ENCODE measurements at regions not wholly inside any gene's neighbourhood (a gene's known extent, or its start where the extent isn't known, plus 50 kb on each side); places are given as distances from the start of the nearest gene placed in this dataset.

DNA sequence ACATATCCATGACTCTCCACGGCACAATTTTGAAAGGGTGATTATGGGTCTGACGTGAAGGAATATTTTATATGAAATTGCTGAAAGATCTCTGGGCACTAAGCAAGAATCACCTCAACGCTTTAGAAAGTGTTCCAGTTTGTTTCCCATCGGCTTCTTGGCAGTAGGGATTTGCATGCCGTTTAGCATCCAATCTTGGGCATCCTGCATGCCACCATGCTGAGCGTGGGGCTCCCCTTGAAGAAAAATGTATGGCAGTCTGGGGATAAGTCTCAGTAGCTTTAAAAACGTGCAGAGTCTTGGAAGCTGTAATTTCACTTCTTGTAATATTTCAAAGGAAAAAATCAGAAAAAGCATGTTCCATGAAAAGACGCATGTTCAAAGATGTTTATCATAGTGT lies 151.7 kb downstream of the DMRT2 start:
- DNase-seq (ENCODE audit: low read depth in 2 of 2): no peak

DNA sequence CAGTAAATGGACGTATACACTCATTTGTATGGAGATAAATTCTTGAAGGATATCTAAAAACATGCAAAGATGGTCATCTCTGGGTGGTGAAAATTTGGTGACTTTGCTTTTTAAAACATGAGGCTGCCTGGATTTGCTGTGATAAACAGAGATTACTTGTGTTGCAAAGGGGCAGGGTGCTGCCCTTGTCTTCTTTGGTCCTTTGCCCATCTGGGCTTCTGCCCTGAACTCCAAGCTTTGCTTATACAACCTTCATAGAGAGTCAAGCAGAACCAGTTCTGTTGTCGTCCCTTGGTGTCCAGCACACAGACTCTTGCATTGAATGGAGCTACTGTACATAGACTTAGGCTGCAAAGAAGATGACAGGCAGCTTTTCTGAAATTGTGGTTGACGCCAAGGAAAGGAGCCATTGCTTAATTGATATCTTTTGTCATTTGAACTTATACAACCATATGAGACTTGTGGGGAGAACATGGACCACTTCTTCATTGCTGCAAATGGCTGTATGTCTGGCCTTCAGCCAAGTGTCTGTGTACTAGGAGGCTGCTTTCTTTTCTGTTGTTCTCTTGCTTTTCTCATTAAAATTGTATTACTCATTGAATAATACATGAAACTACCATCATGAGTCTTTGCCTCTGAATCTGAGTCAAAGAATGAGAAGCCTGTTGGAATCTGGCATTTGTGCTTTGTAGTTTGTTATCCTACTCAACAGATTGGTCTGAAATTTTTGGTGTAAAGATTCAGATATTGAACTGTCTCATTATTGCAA lies 152.5 kb downstream of the DMRT2 start:
- no peak for DNase-seq (ENCODE audit: low read depth in 2 of 2)

DNA sequence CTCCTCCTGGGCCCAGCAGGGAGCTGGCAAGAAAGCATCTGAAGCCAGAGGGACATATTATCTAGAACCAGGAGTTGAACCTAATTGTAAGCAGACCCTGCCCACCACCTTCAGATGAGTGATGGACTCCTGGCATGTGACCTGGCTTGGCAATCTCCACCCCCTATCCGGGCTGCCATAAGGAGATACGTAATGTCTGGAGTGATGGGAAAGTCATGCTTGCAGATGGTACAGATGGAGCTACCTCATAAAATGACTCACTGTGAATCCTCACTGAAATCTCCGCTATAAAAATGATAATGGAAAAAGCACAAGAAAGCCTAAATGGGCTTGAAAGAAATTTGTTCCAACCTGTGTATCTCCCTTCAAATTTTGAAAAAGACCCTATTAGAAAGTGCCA lies 157.5 kb downstream of the DMRT2 start:
- DNase-seq (ENCODE audit: low read depth in 2 of 2): no peak

DNA sequence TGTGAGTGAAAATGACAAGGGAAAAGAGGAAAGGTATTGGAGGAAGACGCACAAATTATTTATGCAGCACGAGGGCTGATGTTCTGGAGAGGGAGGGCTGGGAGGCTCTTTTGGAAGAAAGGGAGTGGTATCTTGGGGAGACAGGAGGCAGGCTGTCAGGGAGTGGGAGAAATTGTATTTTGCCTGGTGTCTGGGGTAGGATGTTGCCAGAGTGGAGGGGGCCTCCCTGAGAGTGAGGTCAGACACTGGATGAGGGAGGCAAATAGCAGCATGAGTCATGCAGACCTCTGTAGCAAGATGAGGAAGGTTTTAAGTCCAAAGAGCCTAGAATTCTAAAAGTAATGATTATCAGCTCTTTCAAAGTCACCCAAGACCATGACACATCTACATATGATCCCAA lies 158.0 kb downstream of the DMRT2 start:
- DNase-seq (ENCODE audit: low read depth in 2 of 2): no peak

DNA sequence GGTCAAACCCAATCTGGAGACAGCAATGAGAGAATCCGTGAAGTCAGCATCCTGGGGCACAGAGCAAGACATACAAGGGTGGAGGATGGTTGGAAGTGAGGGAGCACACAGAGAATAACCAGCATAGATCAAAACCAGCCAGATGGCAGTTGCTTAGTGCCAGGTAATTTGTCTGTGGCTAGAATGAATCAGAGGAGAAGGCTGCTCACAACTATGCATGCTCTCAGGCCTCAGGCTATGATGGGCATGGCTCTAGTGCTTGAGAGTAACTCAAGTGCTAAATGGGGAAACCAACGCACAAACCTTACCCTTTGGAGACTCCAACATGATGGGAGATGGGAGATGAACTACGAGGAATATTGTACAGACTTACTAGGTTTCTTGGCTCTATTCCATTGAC lies 160.8 kb downstream of the DMRT2 start:
- DNase-seq (ENCODE audit: low read depth in 2 of 2): no peak

DNA sequence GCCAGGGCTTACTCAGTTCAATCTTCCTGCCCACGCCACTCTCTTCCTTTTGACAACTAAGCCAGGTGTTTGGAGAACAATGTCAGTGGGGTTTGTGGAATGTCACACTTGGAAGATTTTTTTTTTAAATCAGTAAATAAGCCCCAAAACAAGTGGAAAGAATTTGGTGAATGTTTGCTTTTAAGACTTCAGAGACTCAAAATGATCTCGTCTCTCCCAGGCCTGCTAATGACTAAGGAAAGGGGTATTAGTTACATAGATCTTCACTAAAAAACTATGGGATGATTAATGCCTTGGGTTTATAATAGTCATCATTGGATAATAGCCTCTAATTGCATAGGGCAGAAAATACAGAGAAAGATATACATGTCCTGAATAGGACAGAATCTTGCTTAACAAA lies 166.4 kb downstream of the DMRT2 start:
- no peak for DNase-seq (ENCODE audit: low read depth in 2 of 2)

DNA sequence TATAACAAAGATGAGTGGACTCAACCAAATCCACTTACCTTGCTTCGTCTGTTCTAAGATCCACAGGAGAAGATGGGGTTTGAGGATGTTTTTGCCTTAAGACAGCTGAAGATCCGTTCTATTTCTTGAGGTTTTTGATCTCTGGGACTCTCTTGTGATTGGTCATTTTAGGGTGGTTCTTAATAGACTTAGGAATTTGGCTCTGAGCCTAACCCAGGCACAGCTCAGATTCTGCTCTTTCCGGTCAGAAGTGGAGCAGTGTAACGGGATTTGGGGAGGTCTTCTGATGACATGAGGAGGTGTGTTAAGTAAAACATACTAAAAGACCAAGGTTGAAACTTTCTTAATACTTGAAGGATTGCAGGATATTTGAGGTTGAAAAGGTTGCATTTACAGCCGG lies 166.9 kb downstream of the DMRT2 start:
- no peak for DNase-seq (ENCODE audit: low read depth in 2 of 2)

DNA sequence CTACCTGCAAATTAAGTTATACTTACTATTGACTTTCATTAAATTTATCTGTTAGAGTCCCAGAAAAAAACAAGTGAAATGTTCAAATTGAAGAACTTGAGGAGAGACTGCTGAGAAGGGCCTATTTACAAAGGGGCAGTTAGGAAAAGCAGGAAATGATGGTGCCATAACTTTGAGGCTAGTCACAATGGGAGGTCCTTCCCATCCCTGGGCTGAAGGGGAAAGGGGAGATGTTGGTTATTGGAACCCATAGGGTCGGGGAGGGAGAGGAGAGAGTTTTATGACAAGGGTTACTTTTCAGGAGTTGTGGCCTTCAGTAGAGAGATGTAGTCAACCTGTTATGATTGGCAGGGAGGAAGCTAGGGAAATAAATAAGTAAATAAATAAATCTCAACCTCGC lies 169.1 kb downstream of the DMRT2 start:
- no peak for DNase-seq (ENCODE audit: low read depth in 2 of 2)

DNA sequence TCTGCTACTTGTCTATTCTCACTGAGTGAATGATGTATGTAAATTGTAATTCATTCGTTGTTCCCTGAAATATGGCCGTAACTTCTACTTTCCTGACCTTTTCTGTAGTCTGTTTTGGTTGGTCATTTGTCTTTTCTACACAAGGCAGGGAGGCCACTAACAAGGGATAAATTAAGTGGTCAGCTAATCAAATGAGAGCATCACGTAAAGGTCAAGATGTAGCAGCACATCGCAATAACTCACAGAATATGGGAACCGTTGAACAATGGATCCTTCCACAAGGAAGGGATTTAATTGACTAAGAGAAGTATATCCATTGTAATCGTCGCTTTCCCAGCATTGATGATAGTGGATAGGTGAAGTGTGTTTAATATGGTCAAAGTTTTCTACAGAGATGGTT lies 171.1 kb downstream of the DMRT2 start:
- no peak for DNase-seq (ENCODE audit: low read depth in 2 of 2)

DNA sequence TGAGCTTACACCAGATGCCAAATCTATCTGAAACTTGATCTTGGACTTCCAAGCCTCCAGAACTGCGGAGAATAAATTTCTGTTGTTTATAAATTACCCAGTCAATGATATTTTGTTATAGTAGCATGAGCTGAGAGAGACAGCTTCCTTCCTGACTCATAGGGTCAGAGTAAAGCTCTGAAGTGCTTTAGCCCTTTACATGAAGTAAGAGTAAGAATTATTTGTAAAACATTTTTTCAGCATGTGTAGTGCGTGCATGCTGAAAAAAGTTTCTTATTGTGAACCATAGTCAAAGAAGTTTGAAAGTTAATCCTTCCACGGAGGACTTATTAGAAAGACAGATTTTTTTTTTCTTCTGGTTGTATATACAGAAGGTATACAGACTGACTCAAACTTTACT lies 172.4 kb downstream of the DMRT2 start:
- no peak for DNase-seq (ENCODE audit: low read depth in 2 of 2)

DNA sequence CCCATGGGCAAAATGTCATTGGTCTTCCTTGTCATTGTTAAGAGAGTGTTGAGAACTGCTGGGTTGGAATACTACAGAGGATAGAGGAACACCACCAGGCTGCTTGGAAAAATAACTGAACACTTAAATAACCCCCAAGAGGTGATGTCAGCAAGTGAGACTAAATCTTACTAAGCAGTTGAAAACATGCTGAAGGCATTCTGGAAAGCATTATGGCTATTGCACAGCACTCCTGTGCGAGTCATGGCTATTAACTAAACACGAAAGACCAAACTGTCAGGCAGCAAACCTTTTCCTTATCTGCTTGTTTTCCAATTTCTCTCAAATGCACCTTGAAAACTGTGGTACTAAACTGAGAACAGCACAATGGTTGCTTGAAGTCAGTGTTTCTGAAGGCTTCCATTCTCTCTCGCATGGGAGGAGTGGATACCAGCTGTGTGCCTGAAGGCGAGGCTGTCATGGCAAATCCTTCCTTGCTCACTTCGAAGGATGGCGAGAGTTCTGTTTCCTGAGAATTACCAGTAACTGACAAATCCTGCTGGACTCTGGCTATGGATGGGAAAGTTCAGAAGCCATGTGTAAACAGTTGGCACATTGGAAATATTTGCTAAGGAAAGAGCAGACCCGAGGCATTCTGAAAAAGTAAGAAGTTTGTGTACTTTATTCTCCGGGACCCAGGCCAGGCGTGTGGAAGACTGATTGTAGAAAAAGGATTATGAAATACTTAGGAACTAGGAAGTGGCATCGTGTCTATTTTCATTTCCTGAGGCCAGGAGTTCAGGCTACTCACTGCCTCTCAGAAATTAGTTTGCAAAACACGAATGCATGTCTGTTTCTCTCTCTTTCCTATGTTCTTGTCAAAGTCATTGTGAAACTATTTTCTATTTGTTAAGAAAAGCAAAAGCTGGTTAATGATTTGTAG lies 182.1 kb downstream of the DMRT2 start:
- DNase-seq (ENCODE audit: low read depth in 2 of 2): no peak

DNA sequence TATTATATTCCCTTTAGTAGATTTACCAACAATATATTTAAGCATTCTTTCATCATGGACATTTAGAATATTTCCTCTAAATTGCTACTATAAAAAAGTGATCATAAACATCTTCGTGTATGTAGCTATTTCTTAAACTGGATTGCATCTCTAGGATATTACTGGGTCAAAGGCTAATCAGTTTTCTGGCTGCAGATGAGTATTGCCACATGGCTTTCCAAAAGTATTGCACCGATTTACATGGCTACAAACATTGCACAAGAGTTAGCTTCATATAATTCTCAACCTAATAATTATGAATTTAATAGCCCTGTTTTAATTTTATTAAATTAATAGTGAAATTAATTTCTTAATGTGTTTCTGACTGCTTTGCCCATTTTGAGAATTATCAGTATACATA lies 183.4 kb downstream of the DMRT2 start:
- DNase-seq (ENCODE audit: low read depth in 2 of 2): no peak

DNA sequence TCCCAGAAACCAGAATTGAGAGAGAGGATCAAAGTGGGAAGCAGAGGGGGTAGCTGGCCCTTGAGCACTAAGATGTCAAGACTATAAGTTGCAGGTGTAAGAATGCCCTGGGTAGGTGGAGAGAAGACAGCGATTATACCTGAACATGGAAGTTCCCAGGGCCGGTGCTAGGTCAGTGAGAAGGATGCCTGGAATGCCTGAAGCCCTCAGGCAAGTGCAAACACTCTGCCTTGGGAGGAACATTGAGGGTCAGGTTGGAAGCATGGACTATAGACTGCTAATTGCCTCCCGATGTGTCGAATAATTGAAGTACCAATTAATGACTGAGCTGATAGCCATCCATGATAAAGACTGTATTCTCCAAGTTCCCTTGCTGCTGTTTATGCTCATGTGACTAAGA lies 185.5 kb downstream of the DMRT2 start:
- DNase-seq (ENCODE audit: low read depth in 2 of 2): no peak

DNA sequence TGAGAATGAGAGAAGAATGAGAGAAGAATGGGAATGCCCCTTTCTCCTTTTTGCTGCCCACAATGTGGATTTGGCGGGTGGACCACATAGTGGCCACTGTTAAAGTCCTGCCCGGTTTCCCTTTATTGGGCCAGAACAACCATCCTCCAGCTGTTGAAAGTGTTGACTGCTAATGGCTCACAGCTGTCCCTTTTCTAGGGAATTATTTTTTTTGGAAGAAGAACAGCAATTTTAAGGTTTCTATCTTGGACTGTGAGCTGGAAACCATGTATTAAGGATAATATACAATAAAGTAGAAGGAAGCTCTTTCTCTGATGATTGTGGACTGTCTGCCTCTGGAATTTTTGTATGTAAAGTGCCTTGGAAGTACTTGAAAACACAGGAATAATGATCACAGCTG lies 185.9 kb downstream of the DMRT2 start:
- no peak for DNase-seq (ENCODE audit: low read depth in 2 of 2)

DNA sequence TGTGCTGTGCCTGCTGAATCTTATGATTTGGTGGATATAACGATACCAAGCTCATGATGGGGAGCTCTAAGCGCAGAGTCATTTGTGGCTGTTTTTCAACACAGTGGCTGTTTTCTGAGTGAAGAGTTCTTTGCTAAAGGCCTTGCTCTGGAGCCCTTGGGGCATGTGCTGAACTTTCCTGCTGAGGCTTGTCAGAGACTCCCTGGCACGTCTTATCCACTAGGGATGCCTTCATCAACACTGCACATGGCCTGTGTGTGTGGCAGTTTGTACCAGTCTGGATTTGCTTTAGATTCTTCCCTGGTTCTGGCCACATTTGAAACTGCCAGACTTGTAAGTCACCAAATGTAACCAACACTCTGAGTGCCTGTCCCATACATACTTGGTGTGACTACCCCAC lies 188.2 kb downstream of the DMRT2 start:
- no peak for DNase-seq (ENCODE audit: low read depth in 2 of 2)

DNA sequence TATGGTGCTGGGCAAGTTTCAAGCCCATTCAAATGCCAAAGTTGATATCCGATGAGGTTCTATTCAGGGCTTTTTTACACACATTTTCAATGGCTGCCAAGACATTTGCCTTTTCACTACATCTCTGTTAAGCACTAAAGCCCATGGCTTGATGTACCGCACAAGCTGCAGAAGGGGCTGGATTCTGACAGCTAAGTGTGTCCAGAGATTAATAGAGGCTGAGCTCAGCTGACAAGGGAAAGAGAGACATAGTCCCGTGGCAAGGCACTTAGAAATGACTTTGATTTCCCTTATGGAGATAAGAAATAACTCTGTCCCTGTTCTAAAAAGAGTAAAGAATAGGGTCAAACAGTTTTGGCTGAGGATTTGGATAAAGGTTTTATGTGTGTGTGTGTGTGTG lies 198.6 kb downstream of the DMRT2 start:
- DNase-seq (ENCODE audit: low read depth in 2 of 2): no peak

DNA sequence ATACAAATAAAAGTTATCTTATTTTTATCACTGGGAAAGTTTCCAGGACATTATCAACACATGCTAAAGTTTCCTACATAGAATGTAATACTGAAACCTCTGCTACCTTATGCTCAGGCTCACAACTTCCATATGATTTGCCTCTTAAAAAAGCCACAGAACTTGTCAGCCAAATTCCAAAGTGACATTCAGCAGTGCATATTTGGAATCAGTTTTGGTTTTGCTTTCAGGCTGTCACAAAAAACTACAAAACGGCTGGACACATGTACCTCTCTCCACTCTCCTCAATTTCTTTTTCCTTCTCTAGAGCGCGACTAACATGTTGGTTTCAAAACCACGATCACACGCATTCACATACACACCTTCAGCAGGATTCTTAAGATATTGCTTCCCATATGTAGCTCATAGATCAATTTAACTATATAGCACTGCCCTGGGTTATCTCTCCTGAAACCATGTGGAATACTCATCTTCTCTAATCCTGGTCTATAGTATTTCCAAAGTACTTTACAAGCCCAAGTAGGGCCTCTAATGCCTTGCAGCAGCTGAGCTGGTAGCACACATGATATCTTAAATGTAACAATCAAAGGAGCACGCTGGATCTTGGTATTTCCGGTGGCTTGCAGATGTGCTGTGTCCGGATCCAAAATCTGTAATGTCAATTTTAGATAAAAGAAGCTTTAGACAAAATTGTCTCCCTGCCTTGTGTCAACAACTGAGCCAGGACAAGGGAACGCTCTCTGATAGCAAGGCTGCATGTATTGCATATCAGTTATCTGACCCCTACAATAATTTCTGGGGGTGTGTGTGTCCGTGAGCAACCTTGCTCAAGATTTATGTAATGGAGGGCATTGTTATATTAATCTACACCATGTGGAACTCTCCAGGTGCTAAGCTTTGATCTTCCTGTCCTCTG lies 203.2 kb downstream of the DMRT2 start:
- no peak for DNase-seq (ENCODE audit: low read depth in 2 of 2)

DNA sequence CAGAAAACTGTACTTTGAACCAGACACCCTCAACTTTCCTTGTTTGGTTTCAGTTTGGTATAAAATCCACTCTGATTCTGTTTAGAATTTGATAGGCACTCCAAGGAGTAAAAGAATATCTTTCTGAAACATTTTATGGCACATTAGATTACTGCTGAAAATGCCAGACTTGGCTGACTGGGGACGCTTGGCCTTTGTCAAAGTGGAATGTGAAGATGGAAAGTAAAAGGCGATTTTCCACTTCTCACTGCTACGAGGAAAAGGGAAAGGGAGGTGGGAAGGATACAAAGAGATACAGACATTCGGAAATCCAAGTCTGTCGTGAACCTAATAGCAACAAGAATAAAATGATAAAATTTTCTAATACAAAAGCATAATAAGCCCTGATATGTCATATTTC lies 203.9 kb downstream of the DMRT2 start:
- no peak for DNase-seq (ENCODE audit: low read depth in 2 of 2)

DNA sequence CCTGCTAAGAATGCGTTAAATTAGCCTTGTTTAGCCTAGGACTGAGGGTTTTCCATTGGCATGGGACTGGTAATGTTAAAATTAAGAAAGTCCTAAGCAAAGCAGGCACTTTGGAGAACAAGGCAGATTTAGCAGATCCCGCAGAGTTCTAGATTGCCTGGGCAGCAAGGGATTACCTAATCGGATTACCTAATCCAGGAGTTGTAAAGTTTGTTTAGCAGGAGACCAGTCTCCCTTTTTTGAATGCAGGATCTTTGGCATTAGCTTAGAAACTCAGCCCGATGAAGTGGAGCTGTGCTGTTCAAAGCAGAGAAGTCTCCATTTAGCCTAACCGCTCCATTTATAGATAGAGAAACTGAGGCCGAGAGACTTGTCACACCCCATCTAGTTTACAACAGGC lies 206.0 kb downstream of the DMRT2 start:
- DNase-seq (ENCODE audit: low read depth in 2 of 2): no peak

DNA sequence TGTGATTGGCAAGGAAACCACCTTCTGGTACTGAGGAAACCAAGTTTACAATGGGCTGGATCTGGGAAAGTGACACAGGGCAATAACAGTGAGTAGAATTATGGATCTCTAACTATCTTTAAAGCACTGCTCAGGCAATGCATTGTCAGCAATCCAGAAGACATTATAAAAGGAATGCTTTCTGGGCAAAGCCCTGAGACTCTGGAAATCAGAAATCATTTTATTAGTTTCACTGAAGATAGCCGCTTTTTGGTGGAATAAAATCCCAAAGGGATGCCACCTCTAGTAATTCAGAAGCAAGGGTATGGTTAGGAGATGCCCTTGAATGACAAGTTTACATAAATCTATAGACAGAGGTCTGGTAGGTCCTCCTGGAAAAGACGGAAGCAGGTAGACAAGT lies 211.1 kb downstream of the DMRT2 start:
- DNase-seq (ENCODE audit: low read depth in 2 of 2): no peak

DNA sequence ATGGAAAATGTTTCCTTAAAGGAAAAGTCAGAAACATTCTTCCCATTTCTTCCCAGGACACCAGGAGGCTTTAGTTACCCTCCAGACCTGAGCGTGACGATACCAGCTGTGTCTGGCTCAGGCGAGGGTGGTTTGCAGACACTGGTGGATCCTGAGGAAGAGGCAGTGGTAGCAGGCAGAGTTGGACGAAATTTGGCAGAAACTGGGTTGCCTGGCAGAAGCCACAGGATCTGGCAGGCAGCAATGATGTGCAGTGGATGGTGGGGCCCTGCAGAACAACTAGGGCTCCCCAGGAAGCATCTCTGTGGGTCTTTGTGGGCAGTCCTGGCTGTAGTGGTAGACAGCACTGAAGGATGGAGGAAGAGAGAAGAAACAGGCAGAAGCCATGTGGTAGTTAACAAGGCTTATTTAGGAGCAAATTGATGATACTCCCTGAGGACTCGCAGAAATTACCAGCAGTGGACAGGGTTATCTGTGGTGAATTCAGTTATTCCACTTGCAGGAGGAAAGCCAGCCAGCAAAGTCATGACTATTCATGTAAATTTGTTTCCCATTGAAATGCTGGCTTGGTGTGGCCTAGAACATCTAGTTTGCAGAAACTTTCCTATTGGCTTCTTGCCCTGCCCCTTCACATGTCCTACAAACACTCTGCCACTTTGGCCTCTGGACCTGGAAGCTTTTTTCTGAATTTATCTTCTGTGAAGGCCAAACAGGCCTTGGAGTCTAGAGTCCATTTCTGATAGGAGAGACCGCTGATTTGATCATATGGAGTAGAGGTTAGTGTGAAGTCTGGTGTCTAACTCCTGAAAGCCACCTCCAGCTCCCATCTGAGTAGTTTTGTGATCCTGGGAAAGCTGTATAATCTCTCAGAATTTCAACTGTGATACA lies 212.0 kb downstream of the DMRT2 start:
- DNase-seq (ENCODE audit: low read depth in 2 of 2): no peak
